HEK293 (cell line): ENCODE measurements at regions not wholly inside any gene's neighbourhood (a gene's known extent, or its start where the extent isn't known, plus 50 kb on each side); places are given as distances from the start of the nearest gene placed in this dataset.
"Not testable (repeated sequence)": the region's sequence is repeated elsewhere in the genome, so short reads cannot be mapped to it uniquely, and the experiment has no call there.

ENCODE experiments used
- CTCF ChIA-PET: fragments of 350-600 bp; formaldehyde crosslinking; extraction: SDS; loops from one replicate; lab custom pipeline; 2021; ENCODE audit warnings: antibody characterized with exemption; lab: Yijun Ruan, JAX
- POLR2A ChIA-PET: fragments of 300-600 bp; formaldehyde crosslinking; extraction: SDS; loops from one replicate; lab custom pipeline; 2020; ENCODE audit warnings: antibody characterized with exemption, inconsistent platforms; lab: Yijun Ruan, JAX
- H3K27ac ChIP-seq: fragments of 200-500 bp; sonication (Bioruptor generic); 2 replicates; pipeline ENCODE4 v1.5.1; 2014; ENCODE audit warnings: low read depth, low read length, control low read depth, inconsistent platforms; ENCODE audit errors: extremely low read depth
- H3K36me3 ChIP-seq, 2 experiments: fragments of 200-500 bp in 1 of 2; sonication (Bioruptor generic) in 1 of 2; 1 replicate in 1 of 2; 2 replicates in 1 of 2; pipeline ENCODE4 v1.5.1; 2014 to 2017; ENCODE audit warnings: inconsistent platforms in 2 of 2, low read length in 2 of 2; ENCODE audit not compliant: control insufficient read depth in 2 of 2, insufficient read depth in 1 of 2
- H3K4me1 ChIP-seq: fragments of 200-500 bp; sonication (Bioruptor generic); 2 replicates; pipeline ENCODE4 v1.5.1; 2014; ENCODE audit warnings: mild to moderate bottlenecking, low read length, inconsistent platforms; ENCODE audit not compliant: control insufficient read depth, insufficient read depth
- H3K4me3 ChIP-seq: 2 replicates; pipeline ENCODE4 v1.5.1; 2011; ENCODE audit warnings: low read depth, mild to moderate bottlenecking, control low read depth, low read length, moderate library complexity
- H3K9me3 ChIP-seq: fragments of 200-500 bp; sonication (Bioruptor generic); 2 replicates; pipeline ENCODE4 v1.5.1; 2014; ENCODE audit warnings: low read depth, low read length, inconsistent platforms; ENCODE audit not compliant: control insufficient read depth, insufficient read depth
- AEBP2 ChIP-seq: fragments of 450-650 bp; formaldehyde crosslinking; IDR thresholded peaks from 2 replicates; pipeline ENCODE4 v1.5.1; 2016; ENCODE audit warnings: missing biosample characterization, missing genetic modification characterization, borderline replicate concordance
- BCL6B ChIP-seq: fragments of 450-650 bp; formaldehyde crosslinking; IDR thresholded peaks from 2 replicates; pipeline ENCODE4 v1.5.1; 2017; ENCODE audit warnings: missing biosample characterization, missing genetic modification characterization
- EGR2 ChIP-seq: fragments of 450-650 bp; formaldehyde crosslinking; IDR thresholded peaks from 2 replicates; pipeline ENCODE4 v1.5.1; 2016; ENCODE audit warnings: low read depth, missing biosample characterization, missing genetic modification characterization
- GLIS2 ChIP-seq: fragments of 450-650 bp; formaldehyde crosslinking; IDR thresholded peaks from 2 replicates; pipeline ENCODE4 v1.5.1; 2016; ENCODE audit warnings: missing biosample characterization, missing genetic modification characterization
- HOXC10 ChIP-seq: sonication (generic); formaldehyde crosslinking; IDR thresholded peaks from 2 replicates; pipeline ENCODE4 v1.8.1; 2023; ENCODE audit warnings: mild to moderate bottlenecking, missing genetic modification reagents
- OSR2 ChIP-seq: fragments of 450-650 bp; formaldehyde crosslinking; IDR thresholded peaks from 2 replicates; pipeline ENCODE4 v1.5.1; 2016; ENCODE audit warnings: missing biosample characterization, missing genetic modification characterization
- REPIN1 ChIP-seq: fragments of 450-650 bp; formaldehyde crosslinking; IDR thresholded peaks from 2 replicates; pipeline ENCODE4 v1.5.1; 2017; ENCODE audit warnings: missing biosample characterization, missing genetic modification characterization, low read depth
- ZBTB44 ChIP-seq: fragments of 450-650 bp; IDR thresholded peaks from 2 replicates; pipeline ENCODE4 v1.5.1; 2018; ENCODE audit warnings: missing biosample characterization, mild to moderate bottlenecking, missing genetic modification characterization
- ZFP3 ChIP-seq: fragments of 450-650 bp; formaldehyde crosslinking; IDR thresholded peaks from 2 replicates; pipeline ENCODE4 v1.5.1; 2016; ENCODE audit warnings: low read depth, missing biosample characterization, missing genetic modification characterization
- ZNF133 ChIP-seq: fragments of 450-650 bp; formaldehyde crosslinking; IDR thresholded peaks from 2 replicates; pipeline ENCODE4 v1.5.1; 2016; ENCODE audit warnings: missing biosample characterization, missing genetic modification characterization
- ZNF138 ChIP-seq: fragments of 450-650 bp; formaldehyde crosslinking; IDR thresholded peaks from 2 replicates; pipeline ENCODE4 v1.5.1; 2016; ENCODE audit warnings: missing biosample characterization, missing genetic modification characterization, borderline replicate concordance
- ZNF26 ChIP-seq: fragments of 450-650 bp; formaldehyde crosslinking; IDR thresholded peaks from 2 replicates; pipeline ENCODE4 v1.5.1; 2016; ENCODE audit warnings: missing biosample characterization, missing genetic modification characterization
- ZNF366 ChIP-seq: fragments of 450-650 bp; formaldehyde crosslinking; conservative IDR thresholded peaks from 2 replicates; pipeline ENCODE4 v1.5.1; 2016; ENCODE audit warnings: missing biosample characterization, missing genetic modification characterization
- ZNF513 ChIP-seq: fragments of 450-650 bp; IDR thresholded peaks from 2 replicates; pipeline ENCODE4 v1.5.1; 2018; ENCODE audit warnings: missing biosample characterization, missing genetic modification characterization
- ZNF514 ChIP-seq: fragments of 450-650 bp; formaldehyde crosslinking; IDR thresholded peaks from 2 replicates; pipeline ENCODE4 v1.5.1; 2016; ENCODE audit warnings: missing biosample characterization, missing genetic modification characterization
- ZNF548 ChIP-seq: fragments of 450-650 bp; formaldehyde crosslinking; IDR thresholded peaks from 2 replicates; pipeline ENCODE4 v1.5.1; 2016; ENCODE audit warnings: missing biosample characterization, missing genetic modification characterization
- ZNF558 ChIP-seq: fragments of 450-650 bp; formaldehyde crosslinking; IDR thresholded peaks from 2 replicates; pipeline ENCODE4 v1.5.1; 2016; ENCODE audit warnings: missing biosample characterization, missing genetic modification characterization
- ZNF585B ChIP-seq: fragments of 450-650 bp; formaldehyde crosslinking; IDR thresholded peaks from 2 replicates; pipeline ENCODE4 v1.5.1; 2016; ENCODE audit warnings: missing biosample characterization, missing genetic modification characterization
- ZNF596 ChIP-seq: fragments of 450-650 bp; IDR thresholded peaks from 2 replicates; pipeline ENCODE4 v1.5.0; 2018; ENCODE audit warnings: missing biosample characterization, mild to moderate bottlenecking, missing genetic modification characterization, moderate library complexity
- ZSCAN16 ChIP-seq: fragments of 450-650 bp; formaldehyde crosslinking; IDR thresholded peaks from 2 replicates; pipeline ENCODE4 v1.5.1; 2016; ENCODE audit warnings: missing biosample characterization, missing genetic modification characterization

GRCh38 chr12:131574395-131574771, 136.5 kb upstream of the SFSWAP start (continued):
- TF ChIP-seq ZNF26 (no peak), ZNF513 (tag by site-specific recombination) (no peak), BCL6B (tag by site-specific recombination) (no peak), ZFP3 (tag by site-specific recombination) (no peak)

GRCh38 chr12:131575371-131575770, 135.5 kb upstream of the SFSWAP start:
- POLR2A ChIA-PET = no interaction called here
- no peak for TF ChIP-seq REPIN1 (tag by site-specific recombination)
- Histone ChIP-seq H3K4me1 (no peaks in the 10 kb centered on the region), H3K4me3 (no peak overlapping the region), H3K9me3 (no peaks in the 10 kb centered on the region), H3K27ac (no peak overlapping the region), H3K36me3 (no peaks in the 10 kb centered on the region)
- CTCF ChIA-PET = no interaction called here

GRCh38 chr12:131576734-131577133, 134.2 kb upstream of the SFSWAP start:
- H3K4me1 ChIP-seq, POLR2A ChIA-PET, H3K4me3 ChIP-seq, CTCF ChIA-PET, H3K9me3 ChIP-seq, H3K27ac ChIP-seq, H3K36me3 ChIP-seq: not testable (repeated sequence)

GRCh38 chr12:131577766-131578165, 133.1 kb upstream of the SFSWAP start:
- H3K27ac ChIP-seq = no peak overlapping the region
- H3K4me3 ChIP-seq = no peak overlapping the region
- TF ChIP-seq ZNF366 = no peak
- TF ChIP-seq HOXC10 (CRISPR knock-in tag) = no peak
- TF ChIP-seq ZBTB44 = no peak
- no peak for TF ChIP-seq GLIS2 (tag by site-specific recombination)
- no peak for TF ChIP-seq ZNF138 (tag by site-specific recombination)
- no peak for TF ChIP-seq ZNF133 (tag by site-specific recombination)
- TF ChIP-seq ZSCAN16 (tag by site-specific recombination) = no peak
- no peak for TF ChIP-seq ZNF596 (tag by site-specific recombination)
- TF ChIP-seq AEBP2 (tag by site-specific recombination) = no peak
- no peak for TF ChIP-seq OSR2 (tag by site-specific recombination)
- no peak for TF ChIP-seq ZNF558
- TF ChIP-seq ZNF548 (tag by site-specific recombination) = no peak
- no peak for TF ChIP-seq ZNF514 (tag by site-specific recombination)
- TF ChIP-seq EGR2 (tag by site-specific recombination) = no peak
- no peak for TF ChIP-seq ZNF585B (tag by site-specific recombination)
- CTCF ChIA-PET = no interaction called here
- no peaks in the 10 kb centered on the region for H3K36me3 ChIP-seq
- POLR2A ChIA-PET = no interaction called here
- H3K4me1 ChIP-seq = no peaks in the 10 kb centered on the region
- no peaks in the 10 kb centered on the region for H3K9me3 ChIP-seq
